NCI-H1105 treated with DMSO at 0.1 percent for 48 hours (cell line): ENCODE measurements at regions not wholly inside any gene's neighbourhood (a gene's known extent, or its start where the extent isn't known, plus 50 kb on each side); places are given as distances from the start of the nearest gene placed in this dataset.
A peak's percentile ranks its signal among the peaks of the same experiment; 100 is the strongest.
"Not testable (repeated sequence)": the region's sequence is repeated elsewhere in the genome, so short reads cannot be mapped to it uniquely, and the experiment has no call there.

ENCODE experiments used
- DNase-seq: peaks from one replicate; lab custom pipeline; 2025; lab: John Stamatoyannopoulos, UW

DNA sequence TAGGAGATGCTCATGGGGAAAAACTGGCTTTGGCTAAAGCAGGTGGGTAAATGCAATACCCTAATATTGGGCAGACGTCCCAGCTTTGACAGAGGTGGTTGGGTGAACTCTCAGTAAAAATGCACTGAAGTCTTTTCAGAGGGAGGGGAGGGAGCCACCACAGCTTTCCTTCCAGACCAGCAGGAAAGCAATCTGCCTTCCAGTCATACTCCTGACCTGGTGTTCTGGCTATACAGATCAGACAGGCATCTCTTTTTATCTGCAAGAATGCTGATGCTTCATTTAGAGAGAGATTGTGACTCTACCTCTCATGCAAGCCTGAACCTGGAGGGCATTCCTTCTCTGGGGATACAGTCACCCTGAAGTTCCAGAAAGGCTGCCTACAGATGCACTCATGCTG is 52.6 kb upstream of the ICA1 start:
- no peak for DNase-seq

DNA sequence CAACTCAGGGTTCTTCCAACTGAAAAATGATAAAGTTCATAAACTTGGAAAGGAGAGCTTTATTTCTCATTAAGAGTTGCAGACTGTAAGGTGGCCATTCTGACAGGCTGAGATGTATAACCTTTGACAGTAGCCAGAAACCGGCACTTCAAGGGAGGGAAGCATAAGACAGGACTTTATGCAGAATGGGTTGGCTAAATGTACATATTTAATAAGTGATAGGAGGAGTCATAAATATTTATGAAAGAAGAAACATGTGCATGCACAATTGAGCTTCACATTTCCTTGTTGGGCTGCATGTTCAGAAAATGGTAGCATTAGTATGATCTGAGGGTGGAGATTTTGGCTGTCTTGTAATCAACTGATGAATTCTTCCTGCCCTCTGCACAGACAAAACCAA is 57.1 kb upstream of the ICA1 start:
- DNase-seq: no peak

DNA sequence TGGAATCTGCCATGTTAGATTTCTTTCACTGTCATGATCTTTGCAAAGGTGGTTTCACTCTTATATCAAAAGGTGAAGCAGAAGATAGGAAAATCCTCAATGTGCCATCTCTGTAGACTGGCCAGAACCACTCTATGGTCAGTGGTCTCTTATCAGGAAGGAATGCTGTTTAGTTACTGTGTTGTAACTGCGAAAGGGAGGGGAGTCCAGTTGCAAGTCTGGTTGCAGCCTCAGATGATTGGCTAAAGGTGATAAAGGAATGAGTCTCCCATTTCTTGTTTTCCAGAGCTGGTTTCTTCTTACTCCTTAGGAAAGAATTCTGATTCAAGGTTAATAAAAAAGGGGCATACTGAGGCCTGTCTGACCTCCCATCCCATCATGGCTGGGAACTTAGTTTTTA is 58.2 kb upstream of the ICA1 start:
- DNase-seq: no peak

GRCh38 chr7:8321312-8321711 is 59.3 kb upstream of the ICA1 start:
- no peak for DNase-seq

DNA sequence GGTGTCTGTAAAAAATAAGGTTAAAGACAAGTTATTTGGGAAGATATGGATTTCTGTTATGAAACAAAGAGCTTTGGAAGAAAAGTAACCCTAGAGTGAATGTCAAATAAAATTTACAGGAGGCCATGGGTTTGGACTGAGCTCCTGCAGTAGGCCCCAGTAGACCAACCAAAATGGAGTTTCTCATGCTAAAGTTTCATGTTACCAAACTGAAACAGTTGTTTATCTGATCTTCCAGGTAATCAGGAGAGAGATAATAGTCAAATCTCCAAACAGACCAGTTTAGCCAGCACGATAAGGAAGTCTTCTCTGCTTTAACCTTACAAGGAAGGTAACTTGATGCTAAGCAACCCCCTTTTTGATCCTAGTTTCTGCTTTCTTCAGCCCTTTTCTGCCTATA is 60.7 kb upstream of the ICA1 start:
- DNase-seq: no peak

GRCh38 chr7:8325067-8325466 is 63.1 kb upstream of the ICA1 start:
- DNase-seq: no peak

DNA sequence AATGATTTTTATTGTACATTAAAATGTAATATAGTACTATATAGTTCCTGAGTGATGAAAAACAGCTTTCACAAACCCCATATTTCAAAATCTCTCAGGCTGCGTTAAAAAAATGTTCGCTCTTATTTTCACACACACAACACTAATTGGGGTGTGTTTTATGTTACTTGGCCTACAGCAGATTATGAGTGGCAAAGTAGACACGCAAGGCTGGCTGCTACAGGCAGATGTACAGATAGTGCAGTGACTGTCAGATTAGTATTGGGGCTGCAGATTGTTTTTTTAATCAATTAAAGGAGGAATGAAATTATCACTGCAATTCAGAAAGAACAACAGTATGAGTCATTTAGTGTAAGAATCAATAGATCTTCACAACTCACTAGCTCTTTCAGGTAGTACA is 65.2 kb upstream of the ICA1 start:
- no peak for DNase-seq

DNA sequence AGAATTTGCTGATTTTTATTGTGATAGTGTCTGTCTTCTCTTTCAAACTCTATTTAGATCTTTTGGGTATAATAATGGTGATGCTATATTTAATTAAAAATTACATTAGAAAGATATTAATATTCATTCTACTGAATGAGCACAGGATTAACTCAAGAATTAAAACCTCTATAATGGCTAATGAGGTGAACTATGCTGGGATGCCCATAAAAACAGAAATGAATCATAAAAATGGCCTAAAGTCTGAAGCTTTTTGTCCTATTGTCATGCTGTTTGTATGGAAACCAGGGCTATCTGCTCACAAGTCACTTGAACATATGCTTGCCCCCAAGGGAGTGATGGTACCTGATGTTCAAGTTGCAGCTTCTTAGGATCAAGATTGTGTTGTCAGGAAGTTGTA is 76.2 kb upstream of the ICA1 start:
- DNase-seq: no peak

DNA sequence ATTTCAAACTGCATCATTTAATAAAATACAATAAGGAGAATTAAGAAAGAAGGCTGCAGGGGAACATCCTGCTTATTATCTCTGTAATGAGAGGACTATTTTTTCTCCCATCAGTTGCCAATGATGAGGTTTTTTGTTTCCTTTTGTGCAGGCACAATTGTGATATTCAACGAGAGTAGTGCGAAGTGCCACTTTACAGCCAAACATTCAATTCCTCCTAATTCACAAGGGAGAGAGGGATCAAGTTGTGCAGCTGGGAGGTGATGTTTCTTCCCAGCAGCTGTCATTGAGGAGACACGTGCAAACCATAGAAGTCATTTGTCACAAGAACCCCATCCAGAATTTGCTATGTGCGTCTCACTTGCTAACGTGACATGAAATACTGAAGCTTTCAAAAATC is 81.6 kb upstream of the ICA1 start:
- peak; percentile 81 for DNase-seq

- DNase-seq: not testable (repeated sequence)
Measured at GRCh38 chr7:8347395-8347794, 85.4 kb upstream of the ICA1 start.

GRCh38 chr7:8351654-8352053 is 81.8 kb upstream of the NXPH1 start:
- DNase-seq: not testable (repeated sequence)

DNA sequence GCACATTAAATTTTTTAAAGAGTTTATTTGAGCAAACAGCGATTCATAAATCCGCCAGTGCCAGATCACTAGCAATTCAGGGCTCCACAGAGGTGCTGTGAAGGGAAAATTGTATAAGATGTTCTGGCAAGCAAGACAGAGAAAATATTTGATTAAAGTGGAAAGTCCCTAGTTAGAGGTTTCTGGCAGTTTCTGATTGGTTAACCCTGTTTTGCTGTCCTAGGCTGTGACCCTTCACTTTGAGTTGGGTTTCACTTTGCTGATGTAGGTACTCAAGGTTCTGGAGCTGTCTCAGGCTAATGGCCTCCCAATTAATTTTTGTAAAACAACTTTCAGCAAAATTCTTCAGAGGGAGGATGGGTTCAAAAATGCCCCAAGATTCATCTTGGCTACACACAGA is 79.4 kb upstream of the NXPH1 start:
- no peak for DNase-seq

DNA sequence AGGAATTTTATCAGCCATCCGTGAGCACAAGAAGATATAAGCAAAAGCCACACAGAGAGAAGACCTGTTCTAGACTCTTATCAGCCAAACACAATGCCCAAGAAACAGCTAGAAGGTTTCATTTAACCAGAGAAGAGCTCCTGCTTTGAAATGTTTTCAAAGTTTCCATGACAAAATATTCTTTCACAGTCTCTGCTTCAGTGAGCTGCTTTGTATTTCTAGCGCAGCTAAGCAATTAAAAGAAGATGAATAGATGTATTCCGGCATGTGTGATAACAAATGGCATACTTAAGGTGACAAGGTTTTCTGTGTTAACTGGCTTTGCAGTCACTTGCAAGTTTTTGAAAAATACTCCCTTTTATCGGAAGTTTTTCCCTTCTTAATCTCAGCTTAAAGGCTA is 78.9 kb upstream of the NXPH1 start:
- no peak for DNase-seq

DNA sequence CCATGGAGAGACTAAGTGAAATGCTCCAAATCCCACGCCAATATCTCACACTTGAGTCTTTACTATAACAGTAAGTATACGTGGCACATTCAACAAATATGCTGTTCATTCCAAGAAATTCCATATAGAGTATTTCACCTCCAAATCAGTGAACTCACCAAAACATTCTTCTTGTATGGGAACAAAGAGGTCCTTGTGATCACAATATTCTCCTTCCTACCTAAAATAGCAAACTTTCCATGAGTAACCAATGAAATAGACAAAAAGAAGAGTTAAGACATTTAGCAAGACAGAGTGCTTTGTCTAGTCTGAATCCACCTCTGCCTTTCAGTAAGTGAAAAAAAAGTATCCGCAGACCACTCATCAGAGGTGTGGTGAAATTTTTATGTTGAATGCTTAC is 77.3 kb upstream of the NXPH1 start:
- no peak for DNase-seq

DNA sequence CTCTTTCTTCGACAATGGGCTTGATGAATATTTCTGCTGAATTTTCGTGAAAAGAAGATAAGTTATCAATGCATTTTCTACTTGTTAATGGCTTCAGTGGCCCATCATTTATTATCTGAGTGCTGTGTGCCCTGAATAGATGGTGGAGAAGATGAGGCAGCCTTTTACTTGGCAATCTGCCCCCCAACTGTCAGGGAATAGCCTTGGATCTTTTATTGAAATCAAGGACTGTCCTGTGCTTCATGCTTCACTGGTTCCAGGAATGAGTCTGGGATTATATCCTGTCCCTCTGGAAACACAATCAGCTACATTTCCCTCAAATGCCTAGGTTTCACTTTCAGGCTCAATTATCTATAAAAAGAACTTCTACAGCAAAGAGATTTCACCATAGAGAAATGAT is 75.9 kb upstream of the NXPH1 start:
- peak; percentile 33 for DNase-seq

- DNase-seq: no peak
Measured at GRCh38 chr7:8360564-8361153, 72.8 kb upstream of the NXPH1 start.

GRCh38 chr7:8362723-8363369 is 70.6 kb upstream of the NXPH1 start:
- DNase-seq: no peak

GRCh38 chr7:8363407-8364015 is 69.9 kb upstream of the NXPH1 start:
- no peak for DNase-seq

DNA sequence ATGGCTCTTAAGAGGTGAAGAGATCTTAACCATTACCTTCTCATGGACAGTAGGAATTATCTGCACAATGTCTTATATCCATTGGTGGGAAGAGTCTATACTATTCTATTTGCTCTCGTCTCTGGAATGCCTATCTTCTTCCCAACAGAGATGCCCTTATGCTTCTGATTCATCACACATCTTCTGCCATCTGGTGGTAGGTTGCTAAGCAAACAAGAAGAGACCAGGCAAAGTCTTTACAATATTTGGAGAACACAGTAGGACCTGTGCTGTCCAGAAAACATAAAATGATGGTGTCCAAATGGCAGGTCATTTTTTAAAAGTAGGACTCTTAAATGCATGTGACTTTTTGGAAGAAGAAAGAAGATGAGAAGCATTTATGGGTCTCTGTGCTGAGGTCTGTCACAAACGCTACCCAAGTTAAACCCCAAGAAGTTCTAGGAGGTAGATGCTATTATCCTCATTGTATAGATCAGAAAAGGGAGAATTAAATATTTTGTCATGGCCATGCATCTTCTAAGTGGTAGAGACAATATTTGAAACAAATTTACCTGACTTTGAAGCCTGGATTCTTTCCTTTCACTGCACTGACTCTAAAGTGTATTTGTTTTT is 67.8 kb upstream of the NXPH1 start:
- DNase-seq: peak; percentile 51

- not testable (repeated sequence) for DNase-seq
Measured at GRCh38 chr7:8368007-8368406, 65.4 kb upstream of the NXPH1 start.

DNA sequence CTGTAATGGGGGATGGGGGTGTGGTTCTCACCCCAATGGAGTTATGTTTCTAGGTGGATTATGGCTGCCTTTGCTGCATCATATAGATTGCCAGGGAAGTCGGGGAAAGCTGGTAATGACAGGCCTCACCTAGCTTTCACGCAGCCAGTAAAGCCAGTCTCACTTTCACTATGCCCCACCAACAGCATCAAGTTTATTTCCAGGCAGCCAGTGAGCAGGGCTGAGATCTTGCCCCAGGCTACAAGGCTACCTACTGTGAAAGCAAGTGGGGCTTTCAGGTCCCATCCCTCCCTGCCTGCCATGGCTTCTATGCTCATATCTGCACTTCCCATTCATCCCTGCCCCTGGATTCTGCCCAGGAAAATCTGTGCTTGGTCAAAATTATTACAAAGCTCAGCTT is 61.7 kb upstream of the NXPH1 start:
- DNase-seq: no peak

DNA sequence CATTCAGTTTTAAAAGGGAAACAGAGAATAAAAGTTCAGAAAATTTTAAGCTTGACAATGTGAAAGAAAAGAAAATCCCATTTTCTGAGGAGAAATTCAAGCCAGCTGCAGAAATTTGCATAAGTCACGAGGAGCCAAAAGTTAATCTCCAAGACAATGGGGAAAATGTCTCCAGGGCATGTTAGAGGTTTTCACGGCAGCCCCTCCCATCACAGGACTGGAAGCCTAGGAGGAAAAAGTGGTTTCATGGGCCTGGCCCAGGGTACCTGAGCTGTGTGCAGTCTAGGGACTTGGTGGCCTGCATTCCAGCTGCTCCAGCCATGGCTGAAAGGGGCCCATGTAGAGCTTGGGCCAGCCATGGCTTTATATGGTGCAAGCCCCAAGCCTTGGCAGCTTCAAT is 59.6 kb upstream of the NXPH1 start:
- no peak for DNase-seq

DNA sequence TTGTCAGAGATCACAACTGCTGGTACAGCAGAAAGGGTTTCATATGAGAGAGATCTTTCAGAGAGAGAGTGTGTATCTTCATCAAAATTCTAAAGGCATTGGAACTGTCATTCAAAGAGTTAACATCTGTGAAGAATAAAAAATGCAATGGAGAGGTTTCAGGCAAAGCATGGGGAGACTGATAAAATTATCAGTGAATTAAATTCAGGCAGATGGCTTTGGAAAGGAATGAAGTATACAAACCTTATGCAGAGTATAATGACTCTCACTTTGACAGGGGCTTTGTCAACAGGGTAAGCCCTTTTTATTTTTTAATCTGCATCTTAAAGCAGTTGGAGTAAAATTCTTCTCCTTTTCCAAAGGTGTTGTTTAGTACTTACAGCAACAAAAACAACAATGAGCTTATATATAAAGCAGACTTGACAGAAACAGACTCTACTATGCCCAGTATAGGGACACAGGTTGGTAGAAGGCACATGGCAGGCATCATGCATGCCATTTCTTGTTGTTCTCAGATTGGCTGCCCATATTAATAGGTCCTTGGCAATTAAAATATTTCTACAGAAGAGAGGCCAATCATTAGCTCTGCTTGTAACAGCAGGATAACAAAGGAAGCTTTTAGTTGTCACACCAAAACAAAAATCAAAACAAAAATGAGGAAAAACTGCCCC is 54.9 kb upstream of the NXPH1 start:
- peak; percentile 37 for DNase-seq
